ENCODE measurements at regions not wholly inside any gene's neighbourhood (a gene's known extent, or its start where the extent isn't known, plus 50 kb on each side); places are given as distances from the start of the nearest gene placed in this dataset.

- no peaks in the 10 kb centered on the region for H4K20me1 ChIP-seq (ENCODE audit: insufficient read depth)
- no peak overlapping the region for H3K9ac ChIP-seq
- DNase-seq = peak; percentile 55
- TF ChIP-seq IRF3 (IDR thresholded peaks at IDR 0.05; ENCODE audit: low read depth, low read length) (no peak), TAF1 (IDR thresholded peaks at IDR 0.05; ENCODE audit: borderline replicate concordance, low read depth, low read length) (no peak), REST (IDR thresholded peaks at IDR 0.05; ENCODE audit: low read depth, low read length) (no peak), FOXM1 (IDR thresholded peaks at IDR 0.05; ENCODE audit: low read depth) (no peak), USF1 (IDR thresholded peaks at IDR 0.05; ENCODE audit: borderline replicate concordance, low read depth) (no peak), PBX3 (IDR thresholded peaks at IDR 0.05) (no peak), SMC3 (IDR thresholded peaks at IDR 0.05; ENCODE audit: low read depth, low read length) (no peak), EZH2phosphoT487 (IDR thresholded peaks at IDR 0.05; ENCODE audit: borderline replicate concordance, low read depth) (no peak), SIN3A (IDR thresholded peaks at IDR 0.05; ENCODE audit: borderline replicate concordance, low read depth, low read length) (no peak), ELF1 (IDR thresholded peaks at IDR 0.05) (no peak), POLR2AphosphoS5 (IDR thresholded peaks at IDR 0.05; ENCODE audit: low read depth, low read length) (no peak), NFIC (IDR thresholded peaks at IDR 0.05; ENCODE audit: borderline replicate concordance) (no peak), GABPA (IDR thresholded peaks at IDR 0.05; ENCODE audit: low read depth) (no peak), USF2 (IDR thresholded peaks at IDR 0.05; ENCODE audit: borderline replicate concordance, low read depth, low read length) (no peak), JUND (IDR thresholded peaks at IDR 0.05) (no peak), MXI1 (IDR thresholded peaks at IDR 0.05; ENCODE audit: low read depth, low read length) (no peak), TEAD4 (IDR thresholded peaks at IDR 0.05; ENCODE audit: borderline replicate concordance, insufficient read depth) (no peak)
- H3K36me3 ChIP-seq (replicated peaks in 1 of 2; ENCODE audit: control insufficient read depth in 1 of 2, insufficient read depth in 2 of 2, low read length in 1 of 2) = no peaks in the 10 kb centered on the region
- H3F3A ChIP-seq (replicated peaks; ENCODE audit: insufficient read depth) = no peaks in the 10 kb centered on the region
- peak overlapping the region in 1 of 2 experiments; percentile 53; a peak in 1 of 4 replicates for H3K27ac ChIP-seq (ENCODE audit: low read depth in 2 of 2, low read length in 1 of 2)
- ChIA-PET CTCF (interaction anchor here (1.5 to 1.9 kb wide), 3 partner anchors 8 to 19 kb away, joined by 4 to 7 read pairs (median 4); no protein-coding TSS in a partner anchor), POLR2A (no interaction called here)
- H3K4me1 ChIP-seq (ENCODE audit: control insufficient read depth in 1 of 2, insufficient read depth in 2 of 2, low read depth in 1 of 2, low read length in 1 of 2) = peaks cover 0 to 17% of the 10 kb centered on the region in 2 experiments; a peak in 1 of 4 replicates
- H3K9me3 ChIP-seq = no peaks in the 10 kb centered on the region
- H2AFZ ChIP-seq (ENCODE audit: low read depth) = no peak overlapping the region
- H3K4me3 ChIP-seq (ENCODE audit: low read depth in 2 of 2, low read length in 1 of 2) = no peak overlapping the region
- no peak overlapping the region for H3K4me2 ChIP-seq
- WGBS (ENCODE audit: low lambda C conversion rate) = 33% methylated on average over 8 of the region's 8 CpGs
- no peaks in the 10 kb centered on the region for H3K79me2 ChIP-seq (ENCODE audit: insufficient read depth)
- no peaks in the 10 kb centered on the region for H3K9me2 ChIP-seq
- no peaks in the 10 kb centered on the region for H3K27me3 ChIP-seq (ENCODE audit: insufficient read depth)
Observed at GRCh38 chr14:104350463-104351185, 212.2 kb downstream of the KIF26A start.

Data from SK-N-SH (cell line).